Right kidney (tissue), 1 donor: ENCODE measurements at regions not wholly inside any gene's neighbourhood (a gene's known extent, or its start where the extent isn't known, plus 50 kb on each side); places are given as distances from the start of the nearest gene placed in this dataset.

Experiments
- DNase-seq: peaks from one replicate; pipeline ENCODE4 v3.0.0-alpha.2; 2016

DNA sequence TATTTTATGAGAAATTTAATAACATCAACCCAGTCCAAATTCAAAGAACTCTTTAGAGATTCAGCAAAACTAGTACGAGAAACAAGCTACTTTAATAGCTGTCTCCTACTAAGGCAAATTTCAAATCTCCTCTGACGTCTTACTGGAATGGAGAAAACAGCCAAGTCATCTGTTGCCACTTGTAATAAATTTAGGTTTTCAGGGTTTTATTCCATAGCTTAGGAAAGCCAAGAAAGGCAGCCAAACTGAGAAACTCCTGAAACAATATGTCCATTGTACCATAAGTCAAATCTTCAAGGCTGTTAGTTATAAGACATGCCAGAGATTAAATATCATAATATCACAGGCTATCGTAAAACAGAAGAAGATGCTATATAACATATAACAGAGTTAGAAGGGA lies 524.6 kb upstream of the SETBP1 start:
- no peak for DNase-seq

DNA sequence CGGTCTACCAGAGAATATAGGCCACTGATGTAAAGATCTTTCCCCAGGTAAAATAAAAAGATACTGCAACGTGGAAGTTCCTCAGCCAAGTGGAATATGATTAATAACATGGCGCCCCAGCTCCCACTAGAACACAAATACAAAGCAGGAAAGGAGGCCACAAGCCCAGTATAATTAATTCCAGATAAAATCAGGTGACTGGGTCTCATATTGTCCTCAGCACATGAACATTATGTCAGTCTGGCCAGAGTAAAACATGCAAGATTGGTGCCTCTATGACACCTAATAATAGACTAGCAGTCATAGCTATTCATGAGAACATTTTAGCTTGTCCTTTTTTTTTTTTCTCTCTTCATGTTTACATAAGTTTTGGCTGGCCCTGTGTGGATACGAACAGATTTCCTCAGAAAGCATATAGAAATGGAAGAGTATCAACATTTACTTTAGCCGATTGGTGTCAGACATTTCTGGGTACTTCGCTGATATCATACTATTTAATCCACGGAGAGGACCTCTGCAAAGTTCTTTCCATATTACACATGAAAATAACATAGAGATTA lies 523.8 kb upstream of the SETBP1 start:
- DNase-seq: no peak

GRCh38 chr18:44170208-44170880 lies 510.3 kb upstream of the SETBP1 start:
- DNase-seq: no peak

DNA sequence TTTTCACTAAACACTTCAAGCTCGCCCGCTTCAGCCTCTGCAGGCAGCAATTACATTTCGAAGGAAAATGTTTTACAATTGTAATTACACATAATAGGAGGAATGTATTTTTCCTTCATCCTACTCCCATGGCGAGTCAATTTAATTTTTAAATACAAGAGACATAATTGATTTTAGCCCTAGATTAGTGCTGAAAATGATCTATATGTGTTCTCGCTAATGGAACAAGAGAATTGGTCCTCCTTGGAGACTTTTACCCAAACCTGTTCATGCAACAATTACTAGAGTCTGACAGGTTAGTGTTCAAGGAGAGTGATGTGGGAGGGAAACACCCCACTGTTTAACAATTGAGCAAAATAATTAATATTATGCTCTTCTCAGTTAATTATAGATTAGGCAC lies 509.4 kb upstream of the SETBP1 start:
- DNase-seq: no peak

- no peak for DNase-seq
These were observed 504.8 kb upstream of the SETBP1 start for GRCh38 chr18:44175891-44176290.

- no peak for DNase-seq
These were observed 502.2 kb upstream of the SETBP1 start for GRCh38 chr18:44178476-44178875.

- DNase-seq: no peak
These were observed 501.0 kb upstream of the SETBP1 start for GRCh38 chr18:44179693-44180092.

DNA sequence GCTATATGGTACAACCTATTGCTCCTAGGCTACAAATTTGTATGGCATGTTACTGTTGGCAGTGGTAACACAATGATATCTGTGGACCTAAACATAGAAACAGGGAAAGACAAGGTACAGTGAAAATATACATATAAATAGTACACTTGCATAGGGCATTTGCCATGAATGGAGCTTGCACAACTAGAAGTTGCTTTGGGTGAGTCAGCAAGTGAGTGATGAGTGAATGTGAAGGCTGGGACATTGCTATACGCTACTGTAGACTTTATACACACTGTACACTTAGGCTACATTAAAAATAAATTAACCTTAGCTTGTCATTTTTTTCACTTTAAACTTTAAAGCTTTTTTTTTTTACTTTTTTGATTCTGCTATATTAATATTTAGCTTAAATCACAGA lies 500.0 kb upstream of the SETBP1 start:
- DNase-seq: no peak

DNA sequence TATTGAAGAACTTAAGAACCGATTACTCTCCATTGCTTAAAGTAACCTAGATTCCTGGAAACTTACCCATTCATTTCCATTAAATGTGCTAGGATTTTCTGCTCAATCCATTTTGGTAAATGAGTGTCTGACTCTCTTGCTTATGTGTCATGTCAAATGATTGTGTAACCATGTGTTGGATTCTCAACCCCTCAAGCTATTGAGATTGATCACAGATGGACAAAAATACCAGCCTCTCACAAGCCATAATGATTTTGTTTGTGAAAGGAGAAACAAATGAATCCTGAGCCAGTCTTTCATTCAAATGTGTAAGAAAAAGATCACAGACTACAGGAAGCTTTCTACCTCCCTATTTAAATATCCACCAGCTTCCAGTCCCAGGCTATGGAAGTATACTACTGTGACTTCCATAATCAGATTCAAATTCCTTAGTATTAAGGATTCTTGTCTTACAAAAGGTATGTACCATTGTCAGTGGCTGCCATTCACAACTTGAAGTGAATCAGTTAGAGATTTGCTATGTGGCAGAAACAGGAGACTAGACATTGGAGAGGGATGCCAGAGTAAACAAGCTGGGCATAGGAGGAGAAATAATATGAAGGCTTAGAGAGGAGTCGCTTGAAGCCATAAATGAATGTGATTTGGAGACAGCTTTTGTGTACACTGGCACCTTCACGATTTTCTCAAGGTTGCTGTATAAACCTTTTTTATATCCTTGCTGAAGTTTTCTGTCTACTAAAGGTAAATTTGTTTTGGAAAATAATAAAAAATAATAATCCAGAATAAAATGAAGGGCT lies 498.5 kb upstream of the SETBP1 start:
- DNase-seq: no peak

DNA sequence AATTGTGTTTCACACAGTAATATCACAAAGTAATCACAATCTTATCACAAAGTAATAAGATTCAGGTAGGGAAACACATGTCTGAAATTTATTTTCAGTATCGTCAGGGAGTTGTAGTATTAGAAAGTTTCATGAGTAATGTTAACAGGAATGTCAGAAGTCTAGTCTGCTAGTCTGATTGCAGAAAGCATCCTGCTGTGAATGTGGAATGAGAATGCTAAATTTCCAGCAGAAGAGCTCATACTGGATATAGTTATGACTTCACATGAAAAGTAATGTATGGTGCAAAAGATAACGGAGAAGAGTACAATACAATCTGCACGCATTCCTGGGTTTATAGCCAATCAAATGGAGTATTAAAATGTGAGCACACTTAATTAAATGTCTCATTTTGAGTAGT lies 494.7 kb upstream of the SETBP1 start:
- DNase-seq: no peak

DNA sequence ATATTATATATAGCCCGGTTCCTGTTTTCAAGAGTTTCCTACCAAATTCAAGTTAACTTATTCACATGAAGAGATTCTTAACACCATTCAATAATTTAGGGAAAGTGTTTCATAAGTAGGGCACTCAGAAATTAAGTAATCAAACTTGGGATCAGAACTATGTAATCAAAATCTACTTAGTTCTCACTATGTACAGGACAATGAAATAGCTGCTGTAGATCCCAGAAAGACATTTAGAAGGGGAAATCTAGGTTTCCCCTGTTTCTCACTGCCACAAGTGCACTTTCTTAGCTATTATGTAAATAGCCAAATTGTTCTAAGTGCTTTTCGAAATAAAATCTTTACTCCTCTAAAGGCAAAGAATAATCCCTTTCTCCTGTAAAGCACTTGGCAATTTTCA lies 493.6 kb upstream of the SETBP1 start:
- no peak for DNase-seq

- DNase-seq: no peak
These were observed 485.1 kb upstream of the SETBP1 start for GRCh38 chr18:44195394-44196140.

DNA sequence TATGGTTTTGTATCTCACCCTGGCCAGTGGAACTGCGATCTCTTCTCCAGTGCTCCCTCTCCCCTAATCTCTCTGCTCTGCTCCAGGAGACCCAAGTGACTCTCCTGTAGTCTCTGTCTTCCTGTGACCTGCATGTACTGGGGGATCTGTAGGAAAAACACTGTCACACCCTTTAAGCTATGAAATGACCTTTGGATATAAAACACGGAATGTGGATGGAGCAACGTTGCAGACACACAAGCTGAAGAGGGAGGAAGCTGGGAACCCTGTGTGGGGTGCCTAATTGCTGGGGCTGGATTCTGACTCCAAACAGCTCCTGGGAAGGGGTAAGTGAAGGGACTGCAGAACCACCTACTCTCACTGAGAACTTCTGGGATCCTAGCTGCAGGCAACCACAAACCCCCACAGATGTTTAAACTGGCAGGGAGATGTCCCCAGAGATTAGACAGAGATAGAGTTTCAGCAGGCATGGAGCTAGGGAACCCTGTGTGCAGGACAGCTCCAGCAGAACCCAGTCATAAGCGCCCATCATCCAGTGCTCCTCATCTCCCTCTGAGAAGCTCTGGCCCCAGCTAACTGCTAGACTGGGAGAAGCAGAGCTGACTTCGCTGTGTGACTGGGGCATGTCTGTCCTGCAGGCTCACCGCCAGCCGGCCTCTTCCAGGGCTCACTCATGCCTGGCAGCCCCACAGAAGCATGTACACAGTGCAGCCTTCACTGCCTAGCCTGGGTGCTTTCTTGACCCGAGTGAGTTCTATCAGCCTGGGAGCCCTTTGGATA lies 482.7 kb upstream of the SETBP1 start:
- DNase-seq: no peak

- DNase-seq: no peak
These were observed 481.9 kb upstream of the SETBP1 start for GRCh38 chr18:44198612-44199284.

DNA sequence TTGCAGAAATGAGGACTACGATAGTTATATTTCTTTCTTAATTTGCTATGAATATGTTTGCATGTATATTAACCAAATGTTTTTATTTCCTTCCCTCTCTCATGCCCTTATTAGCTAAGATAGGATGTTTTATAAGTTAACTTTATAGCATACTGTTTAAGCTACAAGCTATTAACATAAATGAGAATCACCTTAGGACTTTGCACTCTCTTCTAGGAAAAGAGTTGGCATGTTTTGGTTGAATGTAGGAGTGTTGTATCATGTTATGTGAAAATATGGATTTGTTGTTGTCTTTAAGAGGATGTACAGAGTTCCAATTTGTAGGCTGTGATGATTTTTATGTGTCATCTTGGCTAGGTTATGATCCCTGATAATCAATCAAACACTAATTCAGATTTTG lies 467.4 kb upstream of the SETBP1 start:
- no peak for DNase-seq

DNA sequence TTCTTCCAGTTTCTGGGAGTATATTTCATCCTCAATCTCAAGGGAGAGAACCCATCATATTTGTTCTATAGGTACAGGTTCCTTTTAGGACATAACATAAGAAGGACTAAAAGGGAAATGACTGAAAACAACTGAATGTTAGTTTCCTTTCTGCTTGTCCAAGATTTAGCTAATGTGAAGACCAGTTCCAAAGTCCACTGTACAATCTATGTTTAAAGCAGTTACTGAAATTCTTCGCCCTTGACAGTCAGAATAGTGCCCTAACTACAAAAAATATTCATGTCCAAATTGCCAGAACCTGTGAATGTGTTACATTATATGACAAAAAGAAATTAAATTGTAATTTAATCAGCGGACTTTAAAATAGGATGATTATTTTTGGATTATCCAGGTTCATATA lies 466.3 kb upstream of the SETBP1 start:
- DNase-seq: no peak

DNA sequence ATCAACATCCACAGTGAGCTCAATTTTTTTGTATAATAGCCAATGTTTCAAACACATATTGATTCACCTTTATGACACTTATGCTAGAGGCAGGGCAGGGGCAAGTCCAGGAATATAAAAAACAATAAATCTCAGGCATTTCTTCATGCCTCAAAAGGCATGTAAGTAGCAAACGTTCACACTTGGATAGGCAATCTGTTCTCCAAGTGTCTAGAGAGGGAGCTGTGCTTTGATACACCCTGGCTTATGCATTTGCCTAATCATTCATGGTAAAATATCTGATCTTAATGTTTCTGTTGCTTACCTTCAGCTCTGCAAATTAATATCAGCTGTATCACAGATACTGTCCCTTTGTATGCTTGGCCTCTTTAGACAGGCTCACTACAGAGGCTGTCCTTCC lies 464.5 kb upstream of the SETBP1 start:
- DNase-seq: no peak

DNA sequence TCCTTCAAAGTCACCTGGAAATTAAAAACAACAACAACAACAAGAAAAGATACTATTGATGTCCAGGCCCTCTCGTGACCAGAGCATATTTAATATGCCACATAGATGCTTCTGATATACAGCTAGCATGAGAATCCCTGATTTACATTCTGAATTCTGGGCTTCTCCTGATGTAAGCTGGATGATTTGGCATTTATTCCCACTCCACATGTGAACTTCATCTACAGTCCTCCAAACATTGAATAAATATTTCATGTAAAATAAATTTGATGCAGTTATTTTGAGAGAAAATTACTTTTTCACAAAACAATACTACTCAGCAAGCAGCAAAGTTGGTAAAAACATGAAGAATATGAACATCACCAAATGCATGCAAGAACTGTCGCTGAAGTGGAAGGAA lies 453.2 kb upstream of the SETBP1 start:
- DNase-seq: no peak

DNA sequence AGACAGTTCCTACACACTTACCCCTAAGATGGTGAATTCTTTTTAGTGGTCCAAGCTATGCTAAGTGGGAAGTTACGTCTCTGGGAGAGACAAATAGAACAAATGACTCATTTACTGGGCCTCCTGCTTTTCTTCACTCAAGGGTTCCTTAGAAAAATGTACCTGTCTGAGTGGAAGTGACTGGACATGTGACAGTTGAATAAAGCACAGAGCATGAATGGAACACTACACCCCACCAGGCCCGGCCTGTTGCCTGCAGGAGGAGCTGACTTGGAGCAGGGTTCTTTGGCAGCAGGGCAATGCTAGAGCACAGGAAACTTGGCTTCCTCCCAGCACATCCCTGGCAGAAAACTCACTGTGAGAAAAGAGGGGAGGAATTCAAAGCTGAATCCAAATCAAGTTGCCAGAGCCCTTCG lies 451.0 kb upstream of the SETBP1 start:
- no peak for DNase-seq

GRCh38 chr18:44231936-44232335 lies 448.8 kb upstream of the SETBP1 start:
- no peak for DNase-seq

DNA sequence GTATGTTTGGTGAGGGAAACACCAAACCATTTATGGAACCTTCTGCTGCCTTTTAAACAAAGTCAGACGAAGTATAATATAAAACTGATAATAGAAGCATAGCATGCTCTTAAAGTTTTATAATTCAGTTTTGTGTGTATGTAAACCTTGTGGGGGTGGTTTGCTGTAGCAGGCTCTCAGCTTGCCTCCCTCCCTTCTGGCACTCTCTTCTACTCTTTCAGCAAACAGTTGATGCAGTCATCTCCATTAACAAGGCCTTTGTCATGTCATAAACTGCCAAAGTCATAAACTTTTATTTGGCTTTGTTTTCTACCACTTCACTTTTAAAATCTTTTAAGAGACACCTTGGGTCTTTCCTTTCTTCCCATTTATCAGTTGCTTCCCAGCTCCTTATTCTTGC lies 448.2 kb upstream of the SETBP1 start:
- no peak for DNase-seq

DNA sequence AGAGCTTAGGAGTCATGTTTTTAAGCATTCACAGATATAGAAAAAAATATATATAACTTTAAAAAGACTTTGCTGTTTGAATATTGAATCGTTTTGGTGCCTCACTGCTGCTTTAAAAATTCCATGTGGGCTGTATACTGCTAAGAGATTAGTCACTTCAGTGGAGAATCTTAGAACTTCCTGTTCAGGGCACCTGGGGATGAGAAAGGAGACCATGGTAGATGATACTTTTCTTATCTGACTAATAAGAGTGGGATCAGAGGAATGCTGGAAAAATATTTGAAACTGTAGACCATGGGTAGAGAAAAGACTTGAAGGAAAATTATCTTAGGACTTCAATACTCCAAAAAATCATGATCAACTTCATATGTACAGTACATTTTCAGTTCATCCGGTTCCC lies 442.2 kb upstream of the SETBP1 start:
- DNase-seq: no peak
